HCT116 (cell line): ENCODE measurements at regions not wholly inside any gene's neighbourhood (a gene's known extent, or its start where the extent isn't known, plus 50 kb on each side); places are given as distances from the start of the nearest gene placed in this dataset.

Source experiments
- ATAC-seq: fragments of 200-7000 bp; cut with Tn5 transposase; 2 replicates; pipeline ENCODE4 v1.9.1; 2020; ENCODE audit warnings: mild to moderate bottlenecking, moderate library complexity
- BruUV-seq: library from RNA; stranded (reverse); fragments of 400-500 nt; replicated peaks from 2 replicates; lab custom pipeline; 2021; lab: Mats Ljungman, UMichigan
- CTCF ChIA-PET: fragments of 300-600 bp; sonication (Branson Sonifier 250); formaldehyde crosslinking; loops from one replicate; lab custom pipeline; 2021; ENCODE audit warnings: antibody characterized with exemption; lab: Charles Lee
- POLR2A ChIA-PET: fragments of 300-600, 350-600 bp; sonication (Branson Sonifier 250); formaldehyde crosslinking; loops from one replicate; lab custom pipeline; 2021; ENCODE audit warnings: antibody characterized with exemption; lab: Charles Lee
- RAD21 ChIA-PET, 2 experiments: fragments of 300-600 bp; sonication (Branson Sonifier 250); formaldehyde crosslinking; loops; one replicate each; lab custom pipeline; 2023; ENCODE audit warnings: low total read pairs in 2 of 2; ENCODE audit not compliant: uncharacterized antibody in 2 of 2, unreplicated experiment in 2 of 2, low non-redundant PET in 1 of 2; lab: Charles Lee
- DNase-seq: peaks from one replicate; pipeline ENCODE4 v3.0.0-alpha.2; 2010; ENCODE audit warnings: low read depth, low spot score
- H2AFZ ChIP-seq: fragments of 200-600 bp; shearing (Covaris generic), sonication (generic); 2 replicates; pipeline ENCODE4 v1.6.1; 2017; ENCODE audit warnings: low read depth, mixed run types, mixed read lengths, antibody characterized with exemption, low read length; ENCODE audit not compliant: poor library complexity, severe bottlenecking
- H3K27ac ChIP-seq: 2 replicates; pipeline ENCODE4 v1.5.1; 2012; ENCODE audit warnings: low read depth, low read length
- H3K27me3 ChIP-seq: fragments of 200-600 bp; sonication (generic); 2 replicates; pipeline ENCODE4 v1.6.1; 2016; ENCODE audit warnings: mixed run types, low read length, mixed read lengths; ENCODE audit not compliant: insufficient read depth
- H3K36me3 ChIP-seq, 2 experiments: fragments of 200-500 bp in 1 of 2; fragments of 200-600 bp in 1 of 2; sonication (Bioruptor generic) in 1 of 2; sonication (generic) in 1 of 2; 2 replicates each; pipeline versions ENCODE4 v1.5.1 to v1.6.1; 2014 to 2016; ENCODE audit warnings: low read length in 2 of 2, inconsistent platforms in 1 of 2, mixed read lengths in 1 of 2, mixed run types in 1 of 2; ENCODE audit not compliant: insufficient read depth in 2 of 2, control insufficient read depth in 1 of 2
- H3K4me1 ChIP-seq, 2 experiments: fragments of 200-600 bp in 1 of 2; sonication (generic) in 1 of 2; 2 replicates each; pipeline versions ENCODE4 v1.5.1 to v1.6.1; 2012 to 2017; ENCODE audit warnings: low read length in 2 of 2, inconsistent platforms in 1 of 2, mild to moderate bottlenecking in 1 of 2, mixed read lengths in 1 of 2, mixed run types in 1 of 2, moderate library complexity in 1 of 2; ENCODE audit not compliant: insufficient read depth in 2 of 2, control insufficient read depth in 1 of 2
- H3K4me2 ChIP-seq: fragments of 200-600 bp; sonication (generic); 2 replicates; pipeline ENCODE4 v1.6.1; 2017; ENCODE audit warnings: mixed run types, low read length, mixed read lengths
- H3K4me3 ChIP-seq, 2 experiments: fragments of 200-600 bp in 1 of 2; sonication (generic) in 1 of 2; replicated peaks in 1 of 2; 2 replicates each; pipeline ENCODE4 v1.5.1; 2011 to 2016; ENCODE audit warnings: low read length in 2 of 2, control low read depth in 1 of 2, low read depth in 1 of 2, mild to moderate bottlenecking in 1 of 2, mixed read lengths in 1 of 2, mixed run types in 1 of 2
- H3K79me2 ChIP-seq: fragments of 200-600 bp; sonication (generic); 2 replicates; pipeline ENCODE4 v1.6.1; 2017; ENCODE audit warnings: mild to moderate bottlenecking, mixed run types, low read length, moderate library complexity, mixed read lengths; ENCODE audit not compliant: insufficient read depth
- H3K9ac ChIP-seq: fragments of 200-600 bp; sonication (generic); 2 replicates; pipeline ENCODE4 v1.6.1; 2016; ENCODE audit warnings: low read length, mixed read lengths
- H3K9me2 ChIP-seq: fragments of 200-600 bp; sonication (generic), shearing (Covaris generic); 2 replicates; pipeline ENCODE4 v1.6.1; 2017; ENCODE audit warnings: mixed run types, mild to moderate bottlenecking, moderate library complexity; ENCODE audit not compliant: insufficient read depth
- H3K9me3 ChIP-seq, 2 experiments: fragments of 200-500 bp in 1 of 2; fragments of 200-600 bp in 1 of 2; sonication (Bioruptor generic) in 1 of 2; sonication (generic) in 1 of 2; 2 replicates each; pipeline ENCODE4 v1.6.1; 2014 to 2017; ENCODE audit warnings: low read length in 2 of 2, mixed read lengths in 2 of 2, inconsistent platforms in 1 of 2, low read depth in 1 of 2, mild to moderate bottlenecking in 1 of 2, mixed run types in 1 of 2, moderate library complexity in 1 of 2; ENCODE audit not compliant: control insufficient read depth in 1 of 2, insufficient read depth in 1 of 2
- H4K20me1 ChIP-seq: fragments of 200-600 bp; sonication (generic), shearing (Covaris generic); 2 replicates; pipeline ENCODE4 v1.6.1; 2017; ENCODE audit warnings: mixed run types, mild to moderate bottlenecking, moderate library complexity; ENCODE audit not compliant: insufficient read depth
- ATF3 ChIP-seq: IDR thresholded peaks from 2 replicates; pipeline ENCODE4 v1.6.1; 2012
- ELF1 ChIP-seq: IDR thresholded peaks from 2 replicates; pipeline ENCODE4 v1.6.1; 2012; ENCODE audit warnings: low read depth, borderline replicate concordance
- EZH2phosphoT487 ChIP-seq: fragments of 200-600 bp; IDR thresholded peaks from 2 replicates; pipeline ENCODE4 v1.6.1; 2018; ENCODE audit warnings: antibody characterized with exemption, borderline replicate concordance
- JUND ChIP-seq: IDR thresholded peaks from 2 replicates; pipeline ENCODE4 v1.6.1; 2012
- MAX ChIP-seq: IDR thresholded peaks from 2 replicates; pipeline ENCODE4 v1.6.1; 2012
- REST ChIP-seq: IDR thresholded peaks from 2 replicates; pipeline ENCODE4 v1.6.1; 2012; ENCODE audit warnings: low read depth
- SRF ChIP-seq: IDR thresholded peaks from 2 replicates; pipeline ENCODE4 v1.6.1; 2012; ENCODE audit warnings: low read depth
- TCF7L2 ChIP-seq: IDR thresholded peaks from 2 replicates; pipeline ENCODE4 v1.7.0; 2011; ENCODE audit warnings: borderline replicate concordance, inconsistent platforms; ENCODE audit not compliant: insufficient read depth, insufficient read length; ENCODE audit errors: extremely low read depth
- intact Hi-C: fragments of 100-400 bp; cut with micrococcal nuclease; formaldehyde crosslinking; loops from 2 replicates; pipeline ENCODE4 v1.10.0; 2022

GRCh38 chr9:12880406-12881015 lies 105.7 kb downstream of the LURAP1L start:
- RAD21 ChIA-PET: no interaction called here
- no peaks in the 10 kb centered on the region for H3K36me3 ChIP-seq
- no peaks in the 10 kb centered on the region for H3K79me2 ChIP-seq
- DNase-seq: no peak
- H3K9me3 ChIP-seq: no peaks in the 10 kb centered on the region
- H3K4me1 ChIP-seq: no peaks in the 10 kb centered on the region
- TF ChIP-seq MAX (no peak), REST (no peak)
- TF ChIP-seq, all 23 proteins: peak for 0
- Histone ChIP-seq H3K4me2 (no peak overlapping the region), H3K27ac (no peak overlapping the region), H2AFZ (no peak overlapping the region), H3K9me2 (no peaks in the 10 kb centered on the region), H4K20me1 (no peaks in the 10 kb centered on the region), H3K27me3 (no peaks in the 10 kb centered on the region), H3K9ac (no peak overlapping the region), H3K4me3 (no peak overlapping the region)
- POLR2A ChIA-PET: no interaction called here
- intact Hi-C loops: loop anchor here (5.0 kb wide), 1 partner anchor 103 kb away; the partner anchor contains the start of gene LURAP1L
- CTCF ChIA-PET: interaction anchor here (1.2 to 1.4 kb wide), 2 partner anchors 161 to 178 kb away, joined by 3 read pairs; no protein-coding TSS in a partner anchor
- no TSS peak for BruUV-seq
- ATAC-seq: no peak

- ATAC-seq (no peak), DNase-seq (no peak)
- TF ChIP-seq TCF7L2: no peak
- no peak for TF ChIP-seq SRF
- TF ChIP-seq JUND: no peak
- no peak for TF ChIP-seq EZH2phosphoT487
- no peak for TF ChIP-seq ATF3
- no peak for TF ChIP-seq ELF1
- no peak overlapping the region for H3K4me2 ChIP-seq
- ChIA-PET POLR2A (no interaction called here), CTCF (interaction anchor here (1.3 to 1.4 kb wide), 2 partner anchors 158 to 162 kb away, joined by 3 to 6 read pairs; no protein-coding TSS in a partner anchor), RAD21 (no interaction called here)
- BruUV-seq: no TSS peak
- no peaks in the 10 kb centered on the region for H3K79me2 ChIP-seq
- H3K9me3 ChIP-seq: no peaks in the 10 kb centered on the region
- H2AFZ ChIP-seq: no peak overlapping the region
- no peaks in the 10 kb centered on the region for H3K27me3 ChIP-seq
- H3K4me3 ChIP-seq: no peak overlapping the region
- no peaks in the 10 kb centered on the region for H4K20me1 ChIP-seq
- intact Hi-C loops: loop anchor here (5.0 kb wide), 1 partner anchor 105 kb away; the partner anchor contains the start of gene LURAP1L
- H3K9ac ChIP-seq: no peak overlapping the region
- no peaks in the 10 kb centered on the region for H3K9me2 ChIP-seq
- no peak overlapping the region for H3K27ac ChIP-seq
- H3K36me3 ChIP-seq: no peaks in the 10 kb centered on the region
- no peaks in the 10 kb centered on the region for H3K4me1 ChIP-seq
These were observed 107.6 kb downstream of the LURAP1L start for GRCh38 chr9:12882430-12882829.
